ENCODE measurements at regions not wholly inside any gene's neighbourhood (a gene's known extent, or its start where the extent isn't known, plus 50 kb on each side); places are given as distances from the start of the nearest gene placed in this dataset.
"Not testable (repeated sequence)": the region's sequence is repeated elsewhere in the genome, so short reads cannot be mapped to it uniquely, and the experiment has no call there.

DNA sequence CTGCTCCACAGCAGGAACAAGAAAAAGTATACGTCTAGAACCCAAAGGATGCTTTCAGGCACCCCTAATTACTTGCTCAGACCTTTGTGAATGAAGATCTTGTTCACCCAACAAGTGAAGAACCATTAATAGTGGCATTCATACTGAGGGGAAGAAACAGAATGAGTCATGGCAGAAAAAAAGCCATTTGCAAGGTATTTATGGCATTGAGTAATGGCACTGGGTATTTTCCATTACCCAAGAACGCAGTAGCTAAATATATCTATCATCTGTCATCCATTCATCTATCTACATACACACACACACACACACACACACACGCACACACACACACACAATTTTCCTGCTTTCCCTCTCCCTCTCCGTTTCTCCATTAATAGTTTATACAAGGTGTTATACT lies 56.4 kb upstream of the XIRP2 start:
- DNase-seq (ENCODE audit: low read depth, low spot score), result no peak
- H3K4me3 ChIP-seq (ENCODE audit: low read length), result no peak overlapping the region

DNA sequence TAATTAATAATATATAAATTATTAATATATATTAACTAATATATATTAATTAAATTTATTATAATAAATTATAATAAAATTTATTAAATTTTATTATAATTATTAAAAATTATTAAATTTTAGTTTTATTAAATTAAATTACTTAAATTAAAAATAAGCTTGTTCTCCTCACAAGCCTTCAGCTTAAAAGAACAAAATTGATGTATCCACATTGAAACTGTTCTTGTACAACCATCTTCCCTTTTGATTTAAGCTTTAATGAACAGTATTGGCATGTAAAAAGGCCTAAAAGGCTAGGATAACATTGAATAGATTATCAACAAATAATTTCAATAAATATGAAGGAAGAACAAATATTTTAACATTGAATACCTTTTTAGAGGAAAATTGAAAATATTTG lies 62.4 kb upstream of the XIRP2 start:
- DNase-seq (ENCODE audit: low read depth, low spot score), result no peak
- H3K4me3 ChIP-seq (ENCODE audit: low read length), result no peak overlapping the region

DNA sequence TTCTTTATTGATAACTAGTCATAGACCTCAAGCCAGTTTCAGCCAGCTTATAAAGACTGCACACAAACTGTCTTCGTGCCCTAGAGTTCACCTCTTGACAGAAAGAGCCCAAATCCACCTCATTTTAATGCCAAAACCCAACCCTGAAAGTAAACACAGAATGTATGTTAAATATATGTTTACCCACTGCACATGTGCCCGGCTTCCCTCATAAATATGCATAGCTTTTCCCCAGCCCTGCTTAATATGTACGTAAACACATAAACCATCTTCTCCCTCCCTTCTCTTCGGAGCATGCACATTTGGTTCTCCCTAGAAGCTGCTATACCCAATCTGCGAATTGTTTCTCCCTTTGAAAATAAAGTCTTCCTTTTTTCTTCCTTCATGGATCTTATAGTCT lies 73.9 kb upstream of the XIRP2 start:
- DNase-seq (ENCODE audit: low read depth, low spot score), result no peak
- no peak overlapping the region for H3K4me3 ChIP-seq (ENCODE audit: low read length)

DNA sequence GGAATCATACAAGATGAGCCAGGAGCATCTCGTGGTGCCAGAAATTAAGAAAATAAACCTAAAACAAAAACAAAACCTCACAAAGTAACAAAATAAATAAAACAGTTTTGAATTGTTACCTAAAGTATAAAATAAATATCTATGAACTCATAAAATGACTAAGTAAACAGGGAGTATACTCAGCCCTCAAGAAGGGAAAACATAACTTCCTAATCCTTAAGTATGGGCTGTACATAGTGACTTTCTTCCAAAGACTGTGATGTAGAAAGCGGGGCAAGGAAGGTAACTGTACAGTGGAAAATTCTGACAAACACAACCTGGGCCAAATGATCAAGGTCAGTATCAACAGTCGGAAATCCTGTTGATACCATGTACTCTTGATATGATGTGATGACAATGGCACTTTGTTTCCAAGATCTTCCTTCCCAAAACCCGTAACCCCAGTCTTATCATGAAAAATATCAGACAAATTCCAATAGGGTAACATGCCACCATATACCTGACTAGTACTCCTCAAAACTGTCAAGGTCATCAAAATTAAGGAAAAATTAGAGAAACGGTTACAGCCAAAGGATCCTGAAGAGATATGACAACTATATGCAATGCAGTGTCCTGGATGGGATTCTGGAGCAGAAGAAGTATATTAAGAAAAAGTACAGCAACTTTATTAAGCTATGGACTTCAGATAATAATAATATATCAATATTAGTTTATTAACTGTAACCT lies 76.0 kb upstream of the XIRP2 start:
- H3K4me3 ChIP-seq (ENCODE audit: low read length), result no peak overlapping the region
- DNase-seq (ENCODE audit: low read depth, low spot score), result no peak

DNA sequence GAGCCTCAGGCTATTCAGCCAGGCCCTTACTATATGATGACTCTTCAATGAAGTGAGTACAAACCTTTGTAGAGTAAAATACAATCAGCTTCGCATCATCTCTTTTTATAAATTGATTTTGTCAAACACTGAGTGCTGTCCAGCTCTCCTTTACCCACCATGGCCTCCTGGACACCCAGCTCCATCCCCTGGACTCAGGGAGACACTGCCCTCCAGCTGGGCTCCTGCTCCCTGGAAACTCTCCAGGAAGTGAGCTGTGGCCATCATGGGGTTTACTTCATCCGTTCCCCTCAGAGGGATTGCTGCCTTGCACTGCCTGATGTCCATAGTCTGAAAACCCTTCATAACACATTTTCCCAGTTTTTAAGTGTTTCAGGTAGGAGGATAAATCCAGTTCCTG lies 82.5 kb upstream of the XIRP2 start:
- no peak for DNase-seq (ENCODE audit: low read depth, low spot score)
- no peak overlapping the region for H3K4me3 ChIP-seq (ENCODE audit: low read length)

DNA sequence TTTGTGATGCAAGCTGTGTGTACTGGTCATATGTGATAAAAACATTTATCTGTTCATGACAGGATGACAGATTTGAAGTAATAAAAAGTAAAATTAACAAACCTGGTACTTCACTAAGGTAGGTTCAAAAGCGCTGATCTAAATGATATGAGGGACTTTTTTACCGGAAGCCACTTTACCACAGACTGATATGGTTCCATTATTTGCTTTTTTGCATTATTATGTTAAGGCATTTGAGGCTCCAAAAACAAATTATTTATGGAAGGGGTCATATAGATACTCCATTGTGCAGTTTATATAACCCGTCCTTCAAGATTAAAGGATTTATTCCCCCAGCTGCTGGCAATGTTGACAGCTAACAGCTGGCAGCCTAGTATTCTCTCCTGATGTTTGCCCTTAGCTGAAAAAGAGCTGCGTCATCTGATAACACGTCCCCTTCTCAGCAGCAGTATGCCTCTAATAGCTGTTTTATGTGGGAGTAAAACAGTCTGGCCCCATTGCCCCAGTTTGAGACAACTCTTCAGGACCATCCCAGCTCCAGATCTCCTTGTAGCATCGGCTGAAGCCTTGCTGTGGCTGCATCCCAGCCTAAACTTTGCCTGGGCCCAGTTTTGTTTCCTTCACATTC lies 84.8 kb upstream of the XIRP2 start:
- no peak overlapping the region for H3K4me3 ChIP-seq (ENCODE audit: low read length)
- DNase-seq (ENCODE audit: low read depth, low spot score), result peak; percentile 40

DNA sequence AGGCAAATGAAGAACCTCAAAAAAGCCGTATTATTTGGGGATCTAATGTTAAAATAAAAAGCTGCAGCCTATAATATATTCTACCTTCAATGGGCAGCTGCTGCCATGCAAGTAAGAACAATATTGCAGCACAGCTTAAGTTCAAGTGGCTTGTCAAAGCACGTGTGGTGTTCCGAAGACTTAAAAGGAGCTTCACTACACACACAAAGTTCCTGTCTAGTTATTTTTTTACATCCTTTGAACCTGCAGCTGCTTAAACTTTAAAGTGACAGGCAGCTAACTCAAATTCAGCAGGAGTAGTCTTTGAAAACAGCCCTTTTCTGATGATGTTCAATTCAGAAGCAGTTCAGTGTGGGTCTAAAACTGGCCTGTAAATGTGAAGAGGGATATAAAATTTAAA lies 85.8 kb upstream of the XIRP2 start:
- peak; percentile 88 for DNase-seq (ENCODE audit: low read depth, low spot score)
- H3K4me3 ChIP-seq (ENCODE audit: low read length), result no peak overlapping the region

DNA sequence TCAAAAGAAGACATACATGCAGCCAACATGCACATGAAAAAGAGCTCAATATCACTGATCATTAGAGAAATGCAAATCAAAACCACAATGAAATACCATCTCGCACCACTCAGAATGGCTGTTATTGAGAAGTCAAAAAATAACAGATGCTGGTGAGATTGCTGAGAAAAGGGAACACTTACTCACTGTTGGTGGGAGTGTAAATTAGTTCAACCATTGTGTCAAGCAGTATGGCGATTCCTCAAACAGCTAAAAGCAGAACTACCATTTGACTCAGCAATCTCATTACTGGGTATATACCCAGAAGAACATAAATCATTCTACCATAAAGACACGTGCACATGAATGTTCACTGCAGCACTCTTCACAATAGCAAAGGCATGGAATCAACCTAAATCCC lies 95.5 kb upstream of the XIRP2 start:
- DNase-seq (ENCODE audit: low read depth, low spot score), result no peak
- no peak overlapping the region for H3K4me3 ChIP-seq (ENCODE audit: low read length)

DNA sequence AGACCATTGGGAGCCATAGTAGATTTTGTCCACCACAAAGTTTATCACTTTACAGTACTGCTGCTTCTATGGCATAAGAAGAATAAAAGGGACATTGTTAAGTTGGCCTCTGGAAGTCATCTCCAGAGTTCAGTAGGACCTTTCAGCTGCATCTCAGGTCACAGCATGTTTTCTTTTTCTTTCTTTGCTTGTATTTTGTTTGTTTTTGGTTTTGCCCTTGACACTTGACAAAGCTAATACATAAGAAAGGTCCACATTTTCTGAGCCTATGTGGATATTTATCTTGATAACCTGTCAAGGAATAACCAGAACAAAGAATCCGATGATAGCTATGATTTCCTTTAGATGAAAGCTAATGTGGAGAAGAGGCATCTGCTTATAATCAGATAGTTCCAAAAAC lies 101.6 kb upstream of the XIRP2 start:
- no peak for DNase-seq (ENCODE audit: low read depth, low spot score)
- H3K4me3 ChIP-seq (ENCODE audit: low read length), result no peak overlapping the region

DNA sequence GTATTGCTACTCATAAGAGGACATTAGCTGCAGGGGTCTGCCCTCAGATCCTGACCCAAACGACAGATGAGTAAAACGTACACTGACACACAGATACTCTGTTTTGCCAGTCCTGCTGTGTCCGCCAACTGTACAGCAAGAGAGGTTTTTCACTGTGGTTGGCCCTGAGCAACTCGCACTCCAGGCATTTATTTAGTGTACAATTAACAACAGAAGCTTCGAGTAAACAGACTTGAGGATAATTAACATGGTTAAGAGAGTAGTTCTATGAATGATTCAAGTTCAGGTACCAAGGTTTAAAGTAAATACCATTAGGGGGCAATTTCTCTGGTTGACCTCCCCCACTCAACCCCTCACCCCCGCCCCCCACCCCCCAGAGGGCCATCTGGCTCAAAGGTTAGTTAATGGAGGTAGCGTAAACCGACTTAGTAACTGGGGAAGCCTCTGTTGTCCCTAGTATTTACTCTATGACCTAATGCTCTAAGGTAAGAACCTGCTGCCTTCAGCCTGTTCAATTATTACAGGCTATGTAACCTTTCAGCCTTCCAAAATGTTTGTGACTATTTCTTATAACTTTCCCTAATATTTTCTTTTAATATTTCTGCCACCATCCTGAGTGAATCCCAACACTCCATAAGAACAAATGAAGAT lies 103.9 kb upstream of the XIRP2 start:
- no peak overlapping the region for H3K4me3 ChIP-seq (ENCODE audit: low read length)
- DNase-seq (ENCODE audit: low read depth, low spot score), result no peak

DNA sequence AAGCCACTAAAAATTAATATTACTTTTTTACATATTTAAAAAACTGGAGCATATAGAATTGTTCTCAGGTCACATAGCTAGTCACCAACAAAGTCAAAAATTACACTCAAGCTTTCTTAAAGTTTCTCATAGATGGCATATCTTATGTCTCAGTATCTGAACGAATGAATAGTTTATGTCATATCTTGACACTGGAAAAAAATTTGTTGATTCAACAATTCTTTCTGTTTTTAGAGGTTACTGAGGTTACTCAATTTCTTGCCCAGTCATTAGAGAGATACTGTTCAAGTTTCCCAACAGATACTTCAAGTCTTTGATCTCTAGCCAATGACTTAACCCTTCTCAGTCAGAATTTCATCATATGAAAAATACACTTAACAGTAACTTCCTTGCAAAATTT lies 113.1 kb upstream of the XIRP2 start:
- DNase-seq (ENCODE audit: low read depth, low spot score), result no peak

DNA sequence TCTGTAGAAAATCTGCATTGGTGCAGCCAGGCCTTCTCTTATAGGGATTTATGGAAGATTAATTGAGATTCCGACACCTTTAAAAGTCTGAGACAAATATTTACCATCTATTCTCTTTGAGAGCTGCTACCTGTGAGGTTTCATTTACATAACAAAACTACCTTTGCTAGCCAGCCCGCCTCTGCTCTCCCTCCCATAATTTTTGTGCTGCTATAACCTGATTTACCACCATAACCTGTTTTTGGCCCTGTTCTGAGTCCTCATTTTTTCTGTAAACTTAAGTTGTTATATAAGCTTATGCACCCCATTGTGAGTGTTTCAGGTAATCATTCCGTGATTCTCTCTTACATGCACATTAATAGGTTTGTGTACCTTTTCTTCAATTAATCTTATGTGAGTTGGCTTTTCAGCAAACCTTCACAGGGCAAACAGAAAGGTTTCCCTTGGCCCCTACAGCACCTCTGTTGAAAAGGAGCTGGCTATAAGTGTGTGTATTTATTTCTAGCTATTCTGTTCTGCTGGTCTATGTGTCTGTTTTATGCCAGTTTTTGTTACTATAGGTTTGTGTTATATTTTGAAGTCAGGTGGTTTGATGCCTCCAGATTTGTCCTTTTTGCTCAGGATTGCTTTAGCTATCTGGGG lies 114.9 kb upstream of the XIRP2 start:
- no peak for DNase-seq (ENCODE audit: low read depth, low spot score)
- H3K4me3 ChIP-seq (ENCODE audit: low read length), result no peak overlapping the region

More for the DNA sequence above, 113.1 kb upstream of the XIRP2 start:
- H3K4me3 ChIP-seq (ENCODE audit: low read length), result no peak overlapping the region

DNA sequence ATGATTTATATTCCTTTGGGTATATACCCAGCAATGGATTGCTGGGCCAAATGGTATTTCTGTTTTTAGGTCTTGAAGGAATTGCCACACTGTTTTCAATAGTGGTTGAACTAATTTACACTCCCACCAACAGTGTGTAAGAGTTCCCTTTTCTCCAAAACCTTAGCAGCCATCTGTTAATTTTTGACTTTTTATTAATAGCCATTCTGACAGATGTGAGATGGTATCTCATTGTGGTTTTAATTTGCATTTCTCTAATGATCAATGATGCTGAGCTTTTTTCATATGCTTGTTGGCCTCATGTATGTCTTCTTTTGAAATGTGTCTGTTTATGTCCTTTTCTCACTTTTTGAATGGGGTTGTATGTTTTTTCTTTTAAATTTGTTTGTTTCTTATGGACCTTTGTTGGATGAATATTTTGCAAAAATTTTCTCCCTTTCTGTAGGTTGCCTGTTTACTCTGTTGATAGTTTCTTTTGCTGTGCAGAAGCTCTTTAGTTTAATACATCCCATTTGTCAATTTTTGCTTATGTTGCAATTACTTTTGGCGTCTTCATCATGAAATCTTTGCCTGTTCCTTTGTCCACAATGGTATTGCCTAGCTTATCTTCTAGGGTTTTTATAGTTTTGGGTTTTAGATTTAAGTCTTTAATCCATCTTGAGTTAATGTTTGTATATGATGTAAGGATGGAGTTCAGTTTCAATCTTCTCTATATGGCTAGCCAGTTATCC lies 119.7 kb upstream of the XIRP2 start:
- H3K4me3 ChIP-seq (ENCODE audit: low read length), result no peak overlapping the region
- no peak for DNase-seq (ENCODE audit: low read depth, low spot score)

DNA sequence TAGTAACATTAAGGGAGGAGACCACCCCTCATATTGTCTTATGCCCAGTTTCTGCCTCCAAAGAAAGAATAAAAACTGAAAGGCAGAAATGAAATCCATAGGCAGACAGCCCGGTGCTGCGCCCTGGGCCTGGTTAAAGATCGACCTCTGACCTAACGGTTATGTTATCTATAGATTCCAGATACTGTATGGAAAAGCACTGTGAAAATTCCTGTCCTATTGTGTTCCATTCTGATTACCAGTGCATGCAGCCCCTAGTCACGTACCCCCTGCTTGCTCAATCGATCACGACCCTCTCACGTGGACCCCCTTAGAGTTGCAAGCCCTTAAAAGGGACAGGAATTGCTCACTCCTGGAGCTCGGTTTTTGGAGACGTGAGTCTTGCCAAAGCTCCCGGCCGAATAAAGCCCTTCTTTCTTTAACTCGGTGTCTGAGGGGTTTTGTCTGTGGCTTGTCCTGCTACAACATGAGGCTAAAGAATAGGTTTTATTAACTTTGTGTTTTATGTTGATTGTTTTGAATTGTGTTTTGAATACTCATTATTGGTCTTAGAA lies 121.4 kb upstream of the XIRP2 start:
- H3K4me3 ChIP-seq (ENCODE audit: low read length); DNase-seq (ENCODE audit: low read depth, low spot score): not testable (repeated sequence)

DNA sequence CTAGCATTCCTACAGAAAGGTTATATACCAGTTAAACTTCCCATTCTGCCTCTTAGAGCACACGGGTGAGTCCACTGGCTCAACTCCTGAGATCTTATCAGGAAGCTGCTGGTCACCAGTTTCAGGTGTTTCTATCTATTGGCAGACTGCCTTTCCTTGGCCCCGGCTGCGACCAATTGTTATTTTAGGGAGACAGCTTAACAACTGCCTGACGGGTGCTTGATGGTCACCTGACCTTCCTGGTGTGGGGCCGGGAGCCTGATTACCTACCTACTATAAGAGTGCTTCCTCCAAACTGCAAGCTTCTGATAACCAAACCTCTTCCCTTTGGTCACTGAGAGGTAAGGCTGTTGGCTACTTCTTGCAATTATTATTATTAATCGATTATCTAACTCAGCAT lies 122.1 kb upstream of the XIRP2 start:
- H3K4me3 ChIP-seq (ENCODE audit: low read length), result no peak overlapping the region
- DNase-seq (ENCODE audit: low read depth, low spot score), result no peak

DNA sequence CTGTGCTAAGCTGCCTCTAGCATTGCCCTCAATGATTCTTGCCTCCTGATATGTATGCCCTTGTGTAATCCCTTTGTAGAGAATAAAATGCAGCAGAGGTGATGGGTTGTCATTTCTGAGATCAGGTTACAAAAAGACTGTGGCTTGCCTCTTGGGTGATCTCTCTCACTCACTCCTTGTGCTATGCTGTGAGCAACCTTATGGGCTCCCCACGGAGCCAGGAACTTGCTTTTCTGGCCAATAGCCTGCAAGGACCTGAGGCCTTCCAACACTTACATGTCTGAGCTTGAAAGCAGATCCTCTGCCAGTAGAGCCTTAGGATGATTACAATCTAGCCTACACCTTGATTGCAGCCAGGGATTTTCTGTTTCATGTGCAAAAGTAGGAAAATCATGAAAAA lies 123.1 kb upstream of the XIRP2 start:
- no peak for DNase-seq (ENCODE audit: low read depth, low spot score)
- no peak overlapping the region for H3K4me3 ChIP-seq (ENCODE audit: low read length)

DNA sequence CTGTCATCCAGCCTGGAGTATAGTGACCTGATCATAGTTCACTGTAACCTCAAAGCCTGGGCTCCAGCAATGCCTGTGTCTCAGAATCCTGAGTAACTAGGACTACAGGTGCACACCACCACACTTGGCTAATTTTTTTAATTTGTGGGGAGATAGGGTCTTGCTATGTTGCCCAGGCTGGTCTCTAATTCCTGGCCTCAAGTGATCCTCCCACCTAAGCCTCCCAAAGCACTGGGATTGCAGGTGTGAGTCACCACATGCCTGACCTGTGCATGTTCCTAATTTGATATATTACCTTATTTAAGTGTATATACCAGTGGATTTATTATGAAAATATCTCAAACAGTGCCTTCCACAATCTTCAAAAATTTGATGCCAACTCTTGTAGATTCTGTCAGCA lies 123.6 kb upstream of the XIRP2 start:
- DNase-seq (ENCODE audit: low read depth, low spot score), result no peak
- H3K4me3 ChIP-seq (ENCODE audit: low read length), result no peak overlapping the region

DNA sequence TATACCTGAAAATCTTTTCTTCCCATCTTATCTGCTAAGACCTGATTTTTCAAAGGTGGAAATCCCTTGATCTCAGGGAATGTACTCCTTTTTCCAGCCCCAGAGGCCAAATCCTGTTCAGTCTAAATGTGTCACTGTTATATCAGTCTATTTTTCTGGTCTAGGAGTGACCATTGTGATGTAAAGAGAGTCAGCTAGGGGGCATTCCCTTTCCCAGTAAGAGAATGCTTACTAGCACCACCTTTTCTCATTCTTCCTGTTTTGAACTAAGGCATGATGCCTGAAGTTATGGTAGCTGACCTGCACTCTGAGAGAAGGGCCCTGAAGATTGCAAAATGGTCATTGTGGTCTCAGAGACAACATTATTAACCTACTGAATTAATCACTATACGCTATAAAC lies 124.1 kb upstream of the XIRP2 start:
- DNase-seq (ENCODE audit: low read depth, low spot score), result no peak
- H3K4me3 ChIP-seq (ENCODE audit: low read length), result no peak overlapping the region

DNA sequence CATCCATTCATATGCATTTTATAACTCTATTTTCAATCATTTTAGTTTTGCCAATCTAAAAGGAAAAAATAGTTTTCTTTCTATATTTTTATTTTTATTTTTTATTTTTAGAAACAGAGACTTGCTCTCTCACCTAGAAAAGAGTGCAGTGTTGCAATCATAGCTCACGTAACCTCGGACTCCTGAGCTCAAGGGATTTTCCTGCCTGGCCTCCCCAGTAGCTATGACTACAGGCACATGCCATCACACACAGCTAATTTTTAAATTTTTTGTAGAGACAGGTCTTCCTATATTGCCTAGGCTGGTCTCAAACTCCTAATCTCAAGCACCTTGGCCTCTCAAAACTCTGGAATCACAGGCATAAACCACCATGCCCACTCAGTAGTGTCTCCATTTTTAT lies 125.5 kb upstream of the XIRP2 start:
- no peak overlapping the region for H3K4me3 ChIP-seq (ENCODE audit: low read length)
- DNase-seq (ENCODE audit: low read depth, low spot score), result no peak
